Activated gamma-delta T cell treated with Interleukin-2 at 50 U/mL for 16 hours (primary cell): ENCODE measurements at regions not wholly inside any gene's neighbourhood (a gene's known extent, or its start where the extent isn't known, plus 50 kb on each side); places are given as distances from the start of the nearest gene placed in this dataset.

Source experiments
- DNase-seq: peaks from one replicate; pipeline ENCODE4 v3.0.0-alpha.2; 2020

GRCh38 chrX:124529786-124530185, 183.4 kb downstream of the SH2D1A start:
- no peak for DNase-seq

DNA sequence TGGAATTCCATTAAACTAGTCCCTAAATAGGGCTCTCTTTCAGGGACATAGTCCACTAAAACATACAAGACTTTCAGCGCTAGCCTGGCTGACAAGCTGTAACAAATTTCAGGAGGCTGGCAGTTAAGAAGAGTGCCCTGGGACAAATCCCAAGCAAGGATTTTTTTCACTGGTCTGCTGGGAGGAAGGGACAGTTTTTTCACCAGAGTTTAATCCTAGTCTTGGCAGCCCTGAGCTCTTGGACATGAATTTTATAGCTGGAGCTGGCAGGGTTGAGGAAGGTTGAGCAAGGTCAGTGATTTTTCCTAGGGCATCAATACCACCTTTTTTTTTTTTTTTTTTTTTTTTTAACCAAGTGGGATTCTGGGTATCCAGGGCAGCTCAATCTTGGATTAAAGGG, 184.4 kb downstream of the SH2D1A start:
- no peak for DNase-seq

DNA sequence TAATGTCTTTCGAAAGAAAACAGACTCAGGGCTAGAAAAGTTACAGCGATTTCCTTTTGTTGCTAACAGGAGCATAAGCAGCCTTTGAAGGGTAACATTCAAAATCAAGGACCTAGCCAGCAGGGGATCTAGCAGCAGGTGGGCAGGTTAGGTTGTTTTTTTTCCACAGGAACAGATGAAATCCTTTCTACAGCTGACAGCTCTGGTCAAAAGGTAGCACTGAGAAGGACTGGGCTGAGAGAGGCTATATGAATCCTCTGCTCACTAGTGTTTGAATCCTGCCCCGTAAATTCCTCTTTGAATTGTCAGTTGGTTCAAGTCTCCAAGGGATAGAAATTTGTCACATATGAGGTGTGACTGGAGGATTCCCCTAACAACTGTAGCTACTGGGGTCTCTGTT, 188.2 kb downstream of the SH2D1A start:
- no peak for DNase-seq

DNA sequence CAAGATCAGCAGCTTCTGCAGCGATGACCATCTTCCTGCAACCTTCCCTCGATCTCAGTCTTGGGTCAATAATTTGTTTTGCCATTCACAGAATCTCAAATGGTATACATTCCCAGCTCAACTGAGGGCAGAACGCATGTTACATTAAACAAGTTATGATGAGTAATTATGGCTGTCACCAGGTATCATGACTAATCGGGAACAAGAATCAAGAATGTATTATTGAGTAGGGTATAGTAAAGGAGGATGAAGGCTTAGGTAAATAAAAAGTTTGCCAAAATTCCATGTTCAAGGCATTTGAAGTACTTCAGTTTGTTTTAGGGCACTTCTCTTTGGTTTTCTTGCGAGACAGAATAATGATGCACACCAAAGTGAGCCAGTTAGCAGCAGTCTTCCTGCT, 194.1 kb downstream of the SH2D1A start:
- no peak for DNase-seq

DNA sequence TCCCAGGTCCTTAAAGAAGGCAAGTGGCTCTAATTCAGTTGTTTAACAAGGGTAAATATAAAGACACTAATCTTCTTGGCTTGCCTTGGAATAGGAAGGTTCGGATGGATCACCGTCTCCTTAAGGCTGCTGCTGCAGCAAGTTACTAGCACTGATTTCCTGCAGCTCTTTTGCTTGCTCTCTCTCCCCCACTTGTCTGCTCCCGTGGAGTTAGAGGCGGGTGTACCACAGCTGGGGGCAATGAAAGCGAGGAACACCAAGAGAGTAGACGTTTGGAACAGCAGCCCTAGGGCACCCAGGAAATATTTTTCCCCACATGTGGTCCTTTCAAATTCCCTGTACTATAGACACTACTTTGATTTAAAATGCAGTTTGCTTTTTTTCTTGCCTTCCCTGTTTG, 202.2 kb downstream of the SH2D1A start:
- no peak for DNase-seq

DNA sequence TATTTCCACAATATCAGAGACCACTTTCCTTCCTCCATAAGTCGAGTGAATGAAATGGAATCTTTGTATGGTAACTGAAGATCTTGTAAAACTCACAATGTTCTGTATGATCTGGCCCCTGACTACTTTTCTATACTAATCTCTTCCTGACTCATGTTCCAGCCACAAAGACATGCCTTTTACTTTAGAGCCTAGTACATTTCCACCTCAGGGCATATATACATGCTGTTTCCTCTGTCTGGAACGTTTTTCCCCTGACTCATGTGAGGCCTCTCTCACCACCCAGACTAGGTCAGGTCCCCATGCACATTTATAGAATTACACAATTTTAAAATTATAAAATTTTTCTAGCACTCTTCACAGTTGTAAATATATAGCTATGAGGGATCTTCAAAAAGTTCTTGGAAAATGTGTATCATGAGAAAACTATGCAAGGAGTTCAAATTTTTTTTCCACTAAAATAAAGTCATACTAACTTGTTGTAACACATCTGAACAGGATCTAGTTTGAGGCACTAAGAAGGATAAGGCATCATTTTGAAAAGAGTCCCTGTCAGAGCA, 208.8 kb downstream of the SH2D1A start:
- no peak for DNase-seq

- no peak for DNase-seq
Observed at GRCh38 chrX:124557976-124558375, 211.6 kb downstream of the SH2D1A start.

- DNase-seq = no peak
Observed at GRCh38 chrX:124573468-124573867, 227.1 kb downstream of the SH2D1A start.

DNA sequence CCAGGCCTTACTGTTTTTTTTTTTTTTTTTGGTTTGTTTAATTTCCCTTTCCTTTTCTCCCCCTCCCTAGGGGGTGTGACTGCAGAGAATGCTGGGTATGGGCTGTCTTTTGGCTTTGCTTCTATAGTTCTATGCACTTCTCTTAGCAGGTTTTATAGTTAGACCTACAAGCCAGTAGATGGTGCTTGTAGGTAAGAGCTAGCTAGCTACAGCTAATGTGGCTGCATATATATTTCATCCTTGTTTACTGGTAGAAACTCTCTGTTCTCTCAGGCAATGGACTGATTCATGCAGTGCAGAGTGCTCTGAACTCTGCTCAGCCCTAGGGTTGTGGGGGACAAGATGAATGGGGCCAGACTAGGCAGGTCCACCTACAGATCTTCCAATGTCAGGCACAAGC, 246.4 kb downstream of the SH2D1A start:
- DNase-seq = no peak

DNA sequence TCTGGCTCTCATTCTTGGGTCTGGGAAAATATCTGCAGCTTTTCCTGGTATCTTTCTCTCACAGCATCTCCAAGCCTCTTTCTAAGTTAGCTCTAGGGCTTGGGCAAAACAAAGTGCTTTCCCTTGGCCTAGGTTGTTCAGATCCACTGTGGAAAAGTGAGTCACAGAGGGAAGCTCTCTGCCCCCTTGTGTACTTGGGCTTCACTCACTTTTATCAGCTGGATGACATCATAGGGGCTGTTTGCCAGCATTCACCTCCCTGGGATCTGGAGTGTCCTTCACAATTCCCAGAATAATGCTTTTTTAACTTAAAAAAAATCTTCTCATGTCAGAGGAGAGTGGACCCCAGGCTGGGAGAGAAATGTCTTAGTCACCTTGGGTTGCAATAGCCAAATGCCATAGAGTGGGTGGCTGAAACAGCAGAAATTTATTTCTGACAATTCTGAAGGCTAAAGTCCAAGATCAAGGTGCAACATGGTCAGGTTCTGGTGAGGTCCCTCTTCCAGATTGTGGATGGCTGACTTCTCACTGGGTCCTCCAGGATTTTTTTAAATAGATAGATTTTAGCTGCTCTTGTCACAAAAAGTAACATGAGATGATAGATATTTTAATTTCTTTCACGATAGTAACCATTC, 247.8 kb downstream of the SH2D1A start:
- DNase-seq = no peak

GRCh38 chrX:124605511-124605910, 259.1 kb downstream of the SH2D1A start:
- no peak for DNase-seq

- no peak for DNase-seq
Observed at GRCh38 chrX:124606724-124607123, 260.4 kb downstream of the SH2D1A start.

DNA sequence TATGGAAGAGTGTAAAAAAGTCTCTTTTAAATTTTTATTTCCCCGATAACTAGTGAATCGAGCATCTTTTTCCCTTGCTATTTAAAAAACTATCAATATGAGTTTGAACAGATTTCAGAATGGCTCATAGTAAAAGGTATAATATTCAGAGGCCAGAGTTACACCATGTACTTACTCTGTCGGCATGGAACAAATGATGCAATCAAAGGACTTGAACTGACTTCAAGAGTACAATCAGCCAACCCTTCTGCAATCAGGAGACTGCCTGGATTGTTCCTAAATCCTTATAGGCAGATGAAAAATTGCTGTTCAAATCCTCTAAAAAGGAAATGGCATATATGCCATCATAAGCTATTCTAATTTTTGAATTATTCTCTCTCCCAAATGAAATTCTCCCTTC, 273.3 kb downstream of the SH2D1A start:
- DNase-seq = no peak

- DNase-seq = no peak
Observed at GRCh38 chrX:124634363-124634762, 288.0 kb downstream of the SH2D1A start.

DNA sequence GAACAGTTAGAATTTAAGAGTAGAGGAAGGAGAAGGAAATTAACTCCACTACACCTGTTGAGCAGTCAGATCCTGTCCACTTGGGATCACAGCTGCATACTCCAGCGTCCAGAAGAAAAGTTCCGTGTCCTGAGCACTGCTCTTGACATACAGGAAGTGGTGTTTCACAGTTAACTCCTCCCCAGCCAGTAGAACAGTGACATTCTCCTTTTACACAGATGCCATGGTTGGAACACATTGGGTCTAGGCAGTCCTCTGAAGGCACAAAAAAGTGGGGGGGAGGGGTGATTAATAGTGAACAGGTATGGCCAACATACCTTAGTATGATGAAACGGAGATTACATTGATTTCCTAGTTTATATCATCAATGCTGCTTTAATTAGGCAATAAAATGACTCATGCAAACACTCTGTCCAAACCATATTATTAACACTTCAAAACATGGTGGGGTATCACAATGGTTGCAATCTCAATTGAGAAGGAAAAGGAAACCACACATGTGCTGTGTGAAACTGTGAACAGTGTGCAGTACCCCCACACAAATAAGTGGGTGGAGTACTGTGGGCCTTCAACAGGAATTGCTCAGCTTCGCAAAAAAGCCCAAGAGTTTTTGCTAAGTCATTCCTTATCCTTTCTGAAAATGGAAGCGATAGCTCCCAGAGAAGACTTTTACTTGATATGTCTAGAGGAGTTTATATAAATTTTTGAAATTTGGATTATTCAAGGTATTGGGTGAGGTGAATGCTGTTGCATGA, 295.6 kb downstream of the SH2D1A start:
- no peak for DNase-seq

GRCh38 chrX:124646403-124646802, 300.0 kb downstream of the SH2D1A start:
- DNase-seq = no peak

DNA sequence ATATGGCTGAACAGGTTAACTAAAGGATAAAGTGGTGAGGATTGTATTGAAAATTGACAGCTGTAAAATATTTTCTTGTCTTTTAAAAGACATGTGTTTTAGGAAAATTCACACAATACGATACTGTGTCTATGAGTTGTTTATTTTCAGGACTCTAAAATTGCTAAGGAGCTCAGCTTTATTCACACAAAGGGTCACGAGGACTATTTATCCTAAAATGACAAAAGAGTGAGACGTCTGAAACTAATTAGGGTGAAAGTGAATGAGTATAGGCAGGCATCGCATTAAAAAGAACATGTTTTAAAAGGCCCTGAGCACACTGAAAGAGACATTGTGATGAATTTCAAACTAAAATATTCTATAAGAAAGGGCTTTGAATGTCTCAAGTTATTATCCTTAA, 304.7 kb downstream of the SH2D1A start:
- DNase-seq = no peak

DNA sequence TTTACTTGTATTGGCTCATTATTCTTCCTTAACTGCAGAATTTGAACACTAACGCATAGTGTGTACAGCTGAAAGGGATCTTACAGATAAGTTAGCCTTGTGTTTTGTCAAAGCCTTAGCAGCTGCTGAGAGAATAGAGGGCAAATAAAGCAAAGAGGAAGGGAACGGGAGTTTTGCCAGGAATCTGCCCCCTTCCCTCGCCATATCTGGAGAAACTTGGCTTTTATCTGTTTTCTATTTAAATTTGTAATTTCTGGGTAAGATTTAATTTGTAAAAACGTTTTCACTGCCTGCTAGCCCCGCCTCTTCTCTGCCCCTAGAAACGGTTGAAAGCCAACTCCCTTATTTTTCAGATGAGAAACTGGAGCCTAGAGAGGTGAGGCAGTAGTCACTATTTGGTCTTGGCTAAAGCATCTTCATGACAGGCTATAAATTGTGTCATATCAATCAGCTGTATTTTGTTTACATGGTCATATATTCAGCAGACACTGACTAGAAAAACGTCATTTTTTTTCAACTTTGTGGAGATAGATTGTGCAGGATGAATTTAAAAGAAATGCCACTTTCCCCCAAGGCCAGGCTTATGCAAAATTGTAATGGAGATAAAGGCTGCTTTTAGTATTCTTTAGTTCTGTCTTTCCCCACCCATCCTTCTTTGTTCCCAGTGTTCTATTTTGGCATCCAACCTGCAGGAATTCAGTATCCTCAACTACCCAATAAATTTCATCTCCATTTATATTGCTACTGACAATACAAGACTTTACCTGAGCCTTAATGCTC, 319.4 kb downstream of the SH2D1A start:
- DNase-seq = no peak

- no peak for DNase-seq
Observed at GRCh38 chrX:124679199-124679598, 332.8 kb downstream of the SH2D1A start.

GRCh38 chrX:124680287-124680686, 333.9 kb downstream of the SH2D1A start:
- no peak for DNase-seq

- DNase-seq = no peak
Observed at GRCh38 chrX:124690495-124690894, 344.1 kb downstream of the SH2D1A start.

DNA sequence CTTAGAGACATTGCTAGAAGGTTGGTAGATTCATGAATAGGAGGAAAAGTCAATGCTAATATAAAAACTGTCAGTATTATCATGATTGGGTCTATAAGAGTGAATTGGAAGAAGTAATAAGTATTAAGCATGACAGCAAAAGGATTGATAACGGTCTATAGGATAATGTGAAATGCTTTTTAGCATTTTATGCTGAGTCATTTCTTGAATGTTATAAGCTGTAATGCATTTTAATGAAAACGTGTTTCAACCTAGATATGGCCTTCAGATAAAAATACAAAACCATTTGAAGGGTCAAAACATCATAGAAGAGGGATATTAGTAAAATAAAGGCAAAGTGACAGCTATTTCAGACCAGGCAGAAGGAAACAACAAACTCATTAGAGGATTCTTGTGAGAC, 353.5 kb downstream of the SH2D1A start:
- DNase-seq = no peak

- no peak for DNase-seq
Observed at GRCh38 chrX:124717537-124717936, 371.2 kb downstream of the SH2D1A start.

DNA sequence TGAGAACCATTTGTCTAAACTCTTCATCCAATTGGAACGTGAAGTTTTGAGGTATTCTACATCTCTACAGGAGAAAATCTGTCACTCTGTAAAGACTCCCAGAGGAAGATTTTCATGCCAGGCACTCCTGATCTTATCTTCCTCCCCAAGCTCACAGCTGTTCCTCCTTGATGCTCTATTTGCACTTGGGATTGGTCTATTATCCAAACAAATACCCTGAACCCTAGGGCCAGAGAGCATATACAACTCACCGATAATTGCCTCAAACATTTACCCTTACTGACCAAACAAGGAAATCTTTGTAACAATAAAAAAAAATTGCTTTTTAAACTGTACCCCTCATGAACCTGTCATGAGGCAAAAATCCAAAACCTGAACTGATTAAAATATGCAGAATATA, 372.7 kb downstream of the SH2D1A start:
- no peak for DNase-seq
